WI38 (cell line): ENCODE measurements at regions not wholly inside any gene's neighbourhood (a gene's known extent, or its start where the extent isn't known, plus 50 kb on each side); places are given as distances from the start of the nearest gene placed in this dataset.
"Not testable (repeated sequence)": the region's sequence is repeated elsewhere in the genome, so short reads cannot be mapped to it uniquely, and the experiment has no call there.

Source experiments
- H3K4me3 ChIP-seq: 2 replicates; pipeline ENCODE4 v1.5.1; 2011; ENCODE audit warnings: low read depth, mild to moderate bottlenecking, control low read depth, low read length
- TF ChIP-seq, protein P1 (sequence below): IDR thresholded peaks from 2 replicates; pipeline ENCODE4 v1.5.1; 2012; ENCODE audit warnings: low read depth, mild to moderate bottlenecking, control low read depth, low read length

DNA sequence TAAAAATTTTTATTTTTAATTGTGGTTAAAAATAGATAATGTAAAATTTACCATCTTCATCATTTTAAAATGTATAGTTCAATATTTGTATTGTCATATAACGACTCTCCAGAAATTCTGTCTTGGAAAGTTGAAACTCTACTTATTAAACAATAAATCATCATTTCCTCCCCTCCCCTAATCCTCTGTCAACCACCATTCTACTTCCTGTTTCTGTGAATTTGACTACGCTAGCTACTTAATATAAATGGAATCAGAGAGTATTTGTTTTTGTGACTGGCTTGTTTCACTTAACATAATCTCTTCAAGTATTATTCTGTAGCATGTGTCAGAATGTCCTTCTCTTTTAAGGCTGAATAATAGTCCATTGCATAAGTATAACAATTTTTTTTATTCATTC, 729.0 kb upstream of the AADAT start:
- TF ChIP-seq, protein P1, sequence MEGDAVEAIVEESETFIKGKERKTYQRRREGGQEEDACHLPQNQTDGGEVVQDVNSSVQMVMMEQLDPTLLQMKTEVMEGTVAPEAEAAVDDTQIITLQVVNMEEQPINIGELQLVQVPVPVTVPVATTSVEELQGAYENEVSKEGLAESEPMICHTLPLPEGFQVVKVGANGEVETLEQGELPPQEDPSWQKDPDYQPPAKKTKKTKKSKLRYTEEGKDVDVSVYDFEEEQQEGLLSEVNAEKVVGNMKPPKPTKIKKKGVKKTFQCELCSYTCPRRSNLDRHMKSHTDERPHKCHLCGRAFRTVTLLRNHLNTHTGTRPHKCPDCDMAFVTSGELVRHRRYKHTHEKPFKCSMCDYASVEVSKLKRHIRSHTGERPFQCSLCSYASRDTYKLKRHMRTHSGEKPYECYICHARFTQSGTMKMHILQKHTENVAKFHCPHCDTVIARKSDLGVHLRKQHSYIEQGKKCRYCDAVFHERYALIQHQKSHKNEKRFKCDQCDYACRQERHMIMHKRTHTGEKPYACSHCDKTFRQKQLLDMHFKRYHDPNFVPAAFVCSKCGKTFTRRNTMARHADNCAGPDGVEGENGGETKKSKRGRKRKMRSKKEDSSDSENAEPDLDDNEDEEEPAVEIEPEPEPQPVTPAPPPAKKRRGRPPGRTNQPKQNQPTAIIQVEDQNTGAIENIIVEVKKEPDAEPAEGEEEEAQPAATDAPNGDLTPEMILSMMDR = no peak

DNA sequence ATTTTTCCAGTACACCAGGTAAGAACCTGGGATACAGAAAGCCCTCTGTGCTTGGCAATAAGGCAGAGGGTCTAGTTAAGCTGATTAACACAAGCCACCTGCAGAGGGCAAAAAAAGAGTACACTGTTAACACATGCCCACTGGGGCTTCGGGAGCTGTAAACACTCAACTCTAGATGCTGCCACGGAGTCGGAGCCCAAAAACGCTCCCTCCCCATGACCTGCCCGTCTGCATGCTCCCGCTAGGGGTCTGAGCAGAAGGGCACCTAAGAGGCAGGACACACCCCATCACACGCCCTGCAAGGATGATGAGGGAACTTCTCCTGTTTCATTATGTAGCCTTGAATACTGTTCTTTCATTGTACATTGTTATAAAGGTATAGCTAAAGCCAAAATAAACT, 715.6 kb upstream of the AADAT start:
- TF ChIP-seq, protein P1 = no peak
- H3K4me3 ChIP-seq = no peak overlapping the region

More for the DNA sequence above, 729.0 kb upstream of the AADAT start:
- H3K4me3 ChIP-seq = no peak overlapping the region

DNA sequence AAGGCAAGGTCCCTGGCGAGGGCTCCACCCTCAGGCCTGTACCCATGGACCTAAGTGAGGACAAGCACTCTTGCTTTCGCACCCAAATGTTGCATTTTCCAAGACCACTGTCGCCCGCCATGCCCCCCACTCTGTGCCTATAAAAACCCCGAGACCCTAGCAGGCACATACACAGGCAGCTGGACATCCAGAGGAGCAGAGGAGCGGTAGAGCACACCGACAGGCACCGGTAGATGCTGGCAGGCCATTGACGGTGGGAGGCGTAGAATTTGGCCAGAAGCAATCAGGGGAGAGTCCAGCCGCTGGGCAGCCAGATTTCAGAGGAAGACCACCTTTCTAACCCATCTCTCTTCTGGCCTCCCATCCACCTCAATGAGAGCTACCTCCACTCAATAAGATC, 715.2 kb upstream of the AADAT start:
- H3K4me3 ChIP-seq = no peak overlapping the region
- TF ChIP-seq, protein P1 = no peak

DNA sequence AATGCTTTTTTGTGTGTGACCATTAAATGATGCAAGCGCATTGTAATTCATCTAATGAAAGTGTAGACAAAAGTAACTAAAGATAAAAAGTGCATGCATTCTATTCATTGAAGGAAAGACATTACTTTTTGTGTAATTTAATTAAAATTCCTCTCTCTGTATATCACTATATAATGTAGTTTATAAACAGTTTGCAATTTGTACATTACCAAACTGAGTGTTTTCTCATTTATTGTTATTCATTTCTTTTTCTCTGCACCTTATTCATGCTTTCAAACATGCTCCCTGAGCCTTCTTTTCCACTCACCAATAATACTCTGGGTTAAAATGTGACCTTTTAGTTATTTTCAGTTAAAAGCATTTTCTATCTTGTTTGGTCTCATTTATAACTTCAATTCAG, 713.7 kb upstream of the AADAT start:
- TF ChIP-seq, protein P1 = no peak
- no peak overlapping the region for H3K4me3 ChIP-seq

DNA sequence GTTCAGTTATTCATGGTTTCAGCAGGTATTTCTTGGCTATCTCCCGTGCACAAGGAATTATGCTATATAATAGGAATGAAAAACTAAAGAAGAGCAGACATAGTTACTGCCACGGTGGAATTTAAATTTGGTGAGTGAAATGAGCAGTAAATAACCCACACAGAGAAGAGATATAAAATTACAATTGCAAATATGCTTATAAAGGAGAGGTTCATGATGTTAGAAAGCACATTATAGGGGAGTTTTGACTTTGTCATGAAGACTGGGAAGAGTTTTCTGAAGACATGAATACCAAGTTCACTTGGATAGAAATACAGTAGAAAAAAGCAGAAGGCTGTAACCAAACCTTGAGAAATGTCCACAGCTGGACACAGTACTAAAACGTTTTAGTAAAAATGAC, 712.0 kb upstream of the AADAT start:
- no peak overlapping the region for H3K4me3 ChIP-seq
- TF ChIP-seq, protein P1 = no peak

DNA sequence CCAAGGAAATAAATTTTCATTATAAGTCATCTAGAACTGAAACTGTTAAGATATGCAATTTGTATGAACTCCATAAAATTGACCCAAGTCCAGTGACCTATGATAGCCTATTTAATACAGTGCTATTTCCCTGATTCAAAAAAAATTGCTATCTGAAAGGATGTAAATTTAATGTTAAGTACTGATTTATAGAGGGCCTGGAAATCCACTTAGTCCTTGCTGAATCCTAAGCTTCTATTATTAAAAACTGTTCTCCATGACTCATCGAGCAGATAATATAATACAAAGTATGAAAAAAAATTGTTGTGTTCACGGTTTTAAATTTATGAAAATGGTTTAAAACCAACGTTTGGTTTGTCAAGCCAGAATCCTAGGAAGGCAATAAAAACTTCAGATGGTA, 704.8 kb upstream of the AADAT start:
- TF ChIP-seq, protein P1 = no peak
- no peak overlapping the region for H3K4me3 ChIP-seq

DNA sequence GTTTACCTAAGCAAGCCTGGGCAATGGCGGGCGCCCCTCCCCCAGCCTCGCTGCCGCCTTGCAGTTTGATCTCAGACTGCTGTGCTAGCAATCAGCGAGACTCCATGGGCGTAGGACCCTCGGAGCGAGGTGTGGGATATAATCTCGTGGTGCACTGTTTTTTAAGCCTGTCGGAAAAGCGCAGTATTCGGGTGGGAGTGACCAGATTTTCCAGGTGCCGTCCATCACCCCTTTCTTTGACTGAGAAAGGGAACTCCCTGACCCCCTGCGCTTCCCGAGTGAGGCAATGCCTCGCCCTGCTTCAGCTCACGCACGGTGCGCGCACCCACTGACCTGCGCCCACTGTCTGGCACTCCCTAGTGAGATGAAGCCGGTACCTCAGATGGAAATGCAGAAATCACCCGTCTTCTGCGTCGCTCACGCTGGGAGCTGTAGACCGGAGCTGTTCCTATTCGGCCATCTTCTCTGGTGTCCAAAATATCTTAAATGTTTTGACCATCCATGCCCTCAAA, 698.8 kb upstream of the AADAT start:
- H3K4me3 ChIP-seq = not testable (repeated sequence)

DNA sequence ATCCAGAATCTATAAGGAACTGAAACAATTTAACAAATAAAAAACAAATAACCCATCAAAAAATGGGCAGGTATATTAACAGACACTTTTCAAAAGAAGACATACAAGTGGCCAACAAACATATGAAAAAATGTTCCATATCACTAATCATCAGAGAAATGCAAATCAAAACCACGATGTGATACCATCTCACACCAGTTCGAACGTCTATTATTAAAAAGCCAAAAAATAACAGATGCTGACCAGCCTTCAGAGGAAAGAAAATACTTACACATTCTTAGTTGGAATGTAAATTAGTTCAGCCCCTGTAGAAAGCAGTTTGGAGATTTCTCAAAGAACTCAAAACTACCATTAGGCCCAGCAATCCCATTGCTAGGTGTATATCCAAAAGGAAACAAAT, 687.9 kb upstream of the AADAT start:
- H3K4me3 ChIP-seq = no peak overlapping the region
- TF ChIP-seq, protein P1 = no peak
